Adrenal gland (tissue), 9 donors: ENCODE measurements at regions not wholly inside any gene's neighbourhood (a gene's known extent, or its start where the extent isn't known, plus 50 kb on each side); places are given as distances from the start of the nearest gene placed in this dataset.

Source experiments
- DNase-seq, 7 donors: peaks; one replicate each; pipeline ENCODE4 v3.0.0-alpha.2; 2019 to 2020
- H3K27ac ChIP-seq, 5 donors: fragments of 200-600 bp; sonication (generic) in 4 of 5; 1 replicate in 3 of 5; 2 replicates in 2 of 5; pipeline versions ENCODE4 v1.5.1 to v1.8.0; 2016 to 2020; ENCODE audit warnings: mild to moderate bottlenecking in 1 of 5
- H3K27me3 ChIP-seq: fragments of 200-600 bp; 2 replicates; pipeline ENCODE4 v1.8.0; 2021
- H3K36me3 ChIP-seq, 2 donors: fragments of 200-600 bp; replicated peaks in 1 of 2; 1 replicate in 1 of 2; 2 replicates in 1 of 2; pipeline versions ENCODE4 v1.5.1 to v1.8.0; 2018 to 2022
- H3K4me1 ChIP-seq, 2 donors: fragments of 200-600 bp; replicated peaks in 1 of 2; 1 replicate in 1 of 2; 2 replicates in 1 of 2; pipeline versions ENCODE4 v1.5.1 to v1.8.0; 2018 to 2021
- H3K4me3 ChIP-seq, 4 donors: fragments of 200-600 bp; sonication (generic) in 3 of 4; one replicate each; pipeline ENCODE4 v1.5.1; 2016 to 2018
- H3K9me3 ChIP-seq, 3 donors: fragments of 200-600 bp; sonication (generic) in 1 of 3; replicated peaks in 1 of 3; 1 replicate in 2 of 3; 2 replicates in 1 of 3; pipeline versions ENCODE4 v1.5.1 to v1.8.0; 2016 to 2021
- POLR2A ChIP-seq, 2 donors: fragments of 450-650 bp; IDR thresholded peaks; one replicate each; pipeline ENCODE4 v1.6.1; 2017; ENCODE audit warnings: antibody characterized with exemption in 2 of 2, mild to moderate bottlenecking in 2 of 2, moderate library complexity in 1 of 2
- WGBS, 4 donors: extraction: QIAGEN DNeasy Blood & Tissue Kit in 2 of 4; methylation state at CpG; one replicate each; pipeline versions ENCODE4 v1.1.5 to v1.1.7; 2013 to 2017; 5-methylcytosine and 5-hydroxymethylcytosine counted together
- intact Hi-C, 2 donors: fragments of 100-400 bp; cut with DNase I; formaldehyde crosslinking; loops; one replicate each; pipeline versions ENCODE4 v1.14.1 to v1.15.0; 2022 to 2023
- TF ChIP-seq, protein P1 (sequence below), 6 experiments: fragments of 450-650 bp in 4 of 6; fragments of 200-600 bp in 2 of 6; sonication (generic) in 1 of 6; IDR thresholded peaks; 1 replicate in 5 of 6; 2 replicates in 1 of 6; pipeline versions ENCODE4 v1.5.1 to v1.8.0; 2016 to 2021; ENCODE audit warnings: antibody characterized with exemption in 6 of 6, mild to moderate bottlenecking in 2 of 6, moderate library complexity in 1 of 6
- donor health status: healthy with polysubstance abuse.
- donor health status: Bipolar disorder and iron deficiency.
- donor health status: DM: yes; HTN: yes; CAD: no.
- donor health status: DM: no; HTN: no; CAD: no.
- donor health status: DM: no; HTN: no; CAD: no.

DNA sequence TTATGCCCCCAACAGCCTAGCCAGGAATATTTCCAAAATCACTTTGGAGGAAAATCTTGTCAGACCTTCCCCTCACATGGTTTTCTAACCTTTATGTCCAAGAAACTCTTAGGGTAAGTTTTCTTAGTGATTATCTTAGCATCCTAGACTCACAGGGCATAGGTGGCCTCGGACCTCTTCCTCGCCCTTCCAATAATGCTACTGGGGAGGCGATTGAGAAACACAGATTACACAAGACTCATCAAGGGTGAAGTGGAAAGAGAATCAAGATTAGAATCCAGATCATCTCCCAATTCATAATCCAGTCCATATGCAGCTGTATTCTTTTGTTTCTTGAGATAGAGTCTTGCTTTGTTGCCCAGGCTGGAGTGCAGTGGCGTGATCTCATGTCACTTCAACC lies 358.4 kb upstream of the CDH5 start:
- no peak overlapping the region for H3K4me3 ChIP-seq
- intact Hi-C loops: no loop called here
- H3K9me3 ChIP-seq: no peaks in the 10 kb centered on the region
- no peaks in the 10 kb centered on the region for H3K4me1 ChIP-seq
- no peaks in the 10 kb centered on the region for H3K36me3 ChIP-seq
- no peaks in the 10 kb centered on the region for H3K27me3 ChIP-seq
- H3K27ac ChIP-seq: no peak overlapping the region
- DNase-seq: no peak
- WGBS, 4 donors: 75 to 90% (median 84%) methylated on average over 4 of the region's 4 CpGs
- no peak for TF ChIP-seq POLR2A (IDR thresholded peaks at IDR 0.05)

DNA sequence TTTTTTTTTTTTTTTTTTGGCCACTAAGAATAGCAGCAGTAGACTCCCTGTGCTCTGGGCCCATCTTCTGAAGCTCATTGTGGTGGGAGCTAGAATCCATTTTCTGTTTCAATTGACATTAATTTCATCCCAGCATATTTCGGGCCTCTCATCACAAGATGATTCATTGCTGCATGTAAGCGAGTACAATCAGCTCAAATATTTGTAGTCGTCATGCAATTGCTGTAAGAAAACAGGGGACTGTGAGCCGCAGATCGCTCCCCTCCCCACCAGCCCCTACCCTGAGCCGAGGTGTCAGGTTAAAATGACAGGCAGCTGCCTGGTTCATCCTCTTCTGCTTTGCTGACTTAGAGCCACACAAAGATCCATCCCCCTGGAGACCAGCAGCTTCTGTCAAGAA lies 358.8 kb upstream of the CDH5 start:
- WGBS, 4 donors: 53 to 66% (median 66%) methylated on average over 6 of the region's 6 CpGs
- Histone ChIP-seq H3K27me3 (no peaks in the 10 kb centered on the region), H3K27ac (no peak overlapping the region), H3K4me3 (no peak overlapping the region), H3K4me1 (no peaks in the 10 kb centered on the region), H3K9me3 (no peaks in the 10 kb centered on the region), H3K36me3 (no peaks in the 10 kb centered on the region)
- no peak for DNase-seq
- TF ChIP-seq, protein P1, sequence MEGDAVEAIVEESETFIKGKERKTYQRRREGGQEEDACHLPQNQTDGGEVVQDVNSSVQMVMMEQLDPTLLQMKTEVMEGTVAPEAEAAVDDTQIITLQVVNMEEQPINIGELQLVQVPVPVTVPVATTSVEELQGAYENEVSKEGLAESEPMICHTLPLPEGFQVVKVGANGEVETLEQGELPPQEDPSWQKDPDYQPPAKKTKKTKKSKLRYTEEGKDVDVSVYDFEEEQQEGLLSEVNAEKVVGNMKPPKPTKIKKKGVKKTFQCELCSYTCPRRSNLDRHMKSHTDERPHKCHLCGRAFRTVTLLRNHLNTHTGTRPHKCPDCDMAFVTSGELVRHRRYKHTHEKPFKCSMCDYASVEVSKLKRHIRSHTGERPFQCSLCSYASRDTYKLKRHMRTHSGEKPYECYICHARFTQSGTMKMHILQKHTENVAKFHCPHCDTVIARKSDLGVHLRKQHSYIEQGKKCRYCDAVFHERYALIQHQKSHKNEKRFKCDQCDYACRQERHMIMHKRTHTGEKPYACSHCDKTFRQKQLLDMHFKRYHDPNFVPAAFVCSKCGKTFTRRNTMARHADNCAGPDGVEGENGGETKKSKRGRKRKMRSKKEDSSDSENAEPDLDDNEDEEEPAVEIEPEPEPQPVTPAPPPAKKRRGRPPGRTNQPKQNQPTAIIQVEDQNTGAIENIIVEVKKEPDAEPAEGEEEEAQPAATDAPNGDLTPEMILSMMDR (IDR thresholded peaks at IDR 0.05): no peak
- TF ChIP-seq POLR2A (IDR thresholded peaks at IDR 0.05): no peak
- intact Hi-C loops: no loop called here

- Histone ChIP-seq H3K9me3 (no peaks in the 10 kb centered on the region), H3K36me3 (no peaks in the 10 kb centered on the region), H3K27ac (no peak overlapping the region), H3K4me1 (no peaks in the 10 kb centered on the region), H3K27me3 (no peaks in the 10 kb centered on the region), H3K4me3 (no peak overlapping the region)
- no peak for TF ChIP-seq POLR2A (IDR thresholded peaks at IDR 0.05)
- TF ChIP-seq, protein P1 (IDR thresholded peaks at IDR 0.05): no peak
- 72 to 83% (median 78%) methylated on average over 9 of the region's 9 CpGs for WGBS, 4 donors
- intact Hi-C loops: no loop called here
- no peak for DNase-seq
Observed at GRCh38 chr16:66006485-66006884, 360.0 kb upstream of the CDH5 start.

DNA sequence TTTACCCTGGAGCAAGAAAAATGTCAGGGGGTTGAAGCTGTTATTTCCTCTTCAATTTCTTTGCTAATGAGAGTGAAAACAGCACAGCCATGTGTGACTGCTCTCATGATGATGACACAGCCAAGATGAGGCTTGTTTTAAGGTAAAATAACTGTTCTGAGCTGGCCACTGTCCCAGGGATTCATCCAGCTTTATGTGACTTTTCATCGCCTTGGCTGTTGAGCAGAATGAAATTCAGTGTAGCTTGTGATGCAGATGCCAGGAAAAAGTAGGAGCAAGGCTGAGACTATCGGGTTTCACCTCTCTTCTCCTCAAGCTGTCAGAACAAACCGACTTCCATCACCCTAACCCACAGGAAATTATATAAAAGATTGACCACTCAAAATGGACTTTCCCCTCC lies 361.8 kb upstream of the CDH5 start:
- Histone ChIP-seq H3K9me3 (no peaks in the 10 kb centered on the region), H3K4me3 (no peak overlapping the region), H3K27me3 (no peaks in the 10 kb centered on the region), H3K36me3 (no peaks in the 10 kb centered on the region), H3K4me1 (no peaks in the 10 kb centered on the region), H3K27ac (no peak overlapping the region)
- TF ChIP-seq, protein P1 (IDR thresholded peaks at IDR 0.05): no peak
- no peak for TF ChIP-seq POLR2A (IDR thresholded peaks at IDR 0.05)
- no peak for DNase-seq
- intact Hi-C loops: no loop called here
- 53 to 89% (median 72%) methylated on average over 3 of the region's 3 CpGs for WGBS, 4 donors

GRCh38 chr16:66003201-66003600 lies 363.3 kb upstream of the CDH5 start:
- Histone ChIP-seq H3K4me1 (no peaks in the 10 kb centered on the region), H3K27me3 (no peaks in the 10 kb centered on the region), H3K27ac (no peak overlapping the region), H3K36me3 (no peaks in the 10 kb centered on the region), H3K4me3 (no peak overlapping the region), H3K9me3 (no peaks in the 10 kb centered on the region)
- no peak for DNase-seq
- WGBS, 4 donors: 88 to 93% (median 90%) methylated on average over 2 of the region's 2 CpGs
- intact Hi-C loops: no loop called here
- TF ChIP-seq, protein P1 (IDR thresholded peaks at IDR 0.05): no peak
- no peak for TF ChIP-seq POLR2A (IDR thresholded peaks at IDR 0.05)
